ENCODE measurements at regions not wholly inside any gene's neighbourhood (a gene's known extent, or its start where the extent isn't known, plus 50 kb on each side); places are given as distances from the start of the nearest gene placed in this dataset.
"Not testable (repeated sequence)": the region's sequence is repeated elsewhere in the genome, so short reads cannot be mapped to it uniquely, and the experiment has no call there.

DNA sequence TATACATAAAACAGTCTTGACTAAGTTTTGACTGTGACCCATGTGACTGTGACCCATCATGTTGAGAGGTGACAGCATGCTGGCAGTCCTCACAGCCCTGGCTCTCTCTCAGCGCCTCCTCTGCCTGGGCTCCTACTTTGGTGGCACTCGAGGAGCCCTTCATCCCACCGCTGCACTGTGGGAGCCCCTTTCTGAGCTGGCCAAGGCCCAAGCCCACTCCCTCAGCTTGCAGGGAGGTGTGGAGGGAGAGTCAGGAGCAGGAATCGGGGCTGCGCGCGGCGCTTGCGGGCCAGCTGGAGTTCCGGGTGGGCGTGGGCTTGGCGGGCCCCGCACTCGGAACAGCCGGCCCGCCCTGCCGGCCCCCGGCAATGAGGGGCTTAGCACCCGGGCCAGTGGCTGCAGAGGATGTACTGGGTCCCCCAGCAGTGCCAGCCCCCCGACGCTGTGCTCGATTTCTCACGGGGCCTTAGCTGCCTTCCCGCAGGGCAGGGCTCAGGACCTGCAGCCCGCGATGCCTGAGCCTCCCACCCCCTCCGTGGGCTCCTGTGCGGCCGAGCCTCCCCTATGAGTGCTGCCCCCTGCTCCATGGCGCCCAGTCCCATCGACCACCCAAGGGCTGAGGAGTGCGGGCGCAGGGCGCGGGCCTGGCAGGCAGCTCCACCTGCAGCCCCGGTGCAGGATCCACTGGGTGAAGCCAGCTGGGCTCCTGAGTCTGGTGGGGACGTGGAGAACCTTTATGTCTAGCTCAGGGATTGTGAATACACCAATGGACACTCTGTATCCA is 955.9 kb upstream of the FAT3 start:
- not testable (repeated sequence) for H3K9me3 ChIP-seq (ENCODE audit: control insufficient read depth in 1 of 2, low read length in 2 of 2); H3K27me3 ChIP-seq (ENCODE audit: control insufficient read depth in 1 of 2, insufficient read depth in 2 of 2, low read length in 2 of 2); H3K9ac ChIP-seq (ENCODE audit: low read depth in 1 of 2, low read length in 2 of 2); H3K4me3 ChIP-seq (ENCODE audit: low read depth in 1 of 2, low read length in 2 of 2); H3K27ac ChIP-seq (ENCODE audit: low read depth, low read length); H3K4me1 ChIP-seq (ENCODE audit: control insufficient read depth in 1 of 2, insufficient read depth in 2 of 2, low read length in 2 of 2); H3K36me3 ChIP-seq (ENCODE audit: control insufficient read depth in 1 of 2, insufficient read depth in 2 of 2, low read length in 2 of 2)

DNA sequence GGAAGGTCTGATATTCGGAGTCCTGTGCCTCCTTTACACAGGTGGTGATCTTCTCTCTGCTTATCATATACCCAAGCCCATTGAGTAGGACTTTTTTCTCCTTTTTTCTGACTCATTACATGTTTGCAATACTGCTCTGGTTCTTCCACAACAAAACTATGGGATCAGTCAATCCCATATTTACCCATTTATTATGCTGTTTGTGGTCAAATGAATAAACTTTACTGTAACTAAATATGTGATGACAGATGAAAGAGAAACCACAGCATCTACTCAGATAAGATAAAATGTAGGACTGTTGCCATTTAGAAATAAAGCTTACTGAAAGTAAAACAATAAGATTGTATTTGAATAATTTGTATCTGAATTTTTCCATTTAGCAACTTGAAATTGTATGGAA is 958.7 kb upstream of the FAT3 start:
- no peak overlapping the region for H3K9ac ChIP-seq (ENCODE audit: low read depth in 1 of 2, low read length in 2 of 2)
- no peaks in the 10 kb centered on the region for H3K36me3 ChIP-seq (ENCODE audit: control insufficient read depth in 1 of 2, insufficient read depth in 2 of 2, low read length in 2 of 2)
- H3K9me3 ChIP-seq (ENCODE audit: control insufficient read depth in 1 of 2, low read length in 2 of 2), result no peaks in the 10 kb centered on the region
- H3K27ac ChIP-seq (ENCODE audit: low read depth, low read length), result no peak overlapping the region
- no peaks in the 10 kb centered on the region for H3K4me1 ChIP-seq (ENCODE audit: control insufficient read depth in 1 of 2, insufficient read depth in 2 of 2, low read length in 2 of 2)
- no peaks in the 10 kb centered on the region for H3K27me3 ChIP-seq (ENCODE audit: control insufficient read depth in 1 of 2, insufficient read depth in 2 of 2, low read length in 2 of 2)
- no peak overlapping the region for H3K4me3 ChIP-seq (ENCODE audit: low read depth in 1 of 2, low read length in 2 of 2)

- Histone ChIP-seq H3K9me3 (ENCODE audit: control insufficient read depth in 1 of 2, low read length in 2 of 2) (no peaks in the 10 kb centered on the region), H3K27me3 (ENCODE audit: control insufficient read depth in 1 of 2, insufficient read depth in 2 of 2, low read length in 2 of 2) (no peaks in the 10 kb centered on the region), H3K4me3 (ENCODE audit: low read depth in 1 of 2, low read length in 2 of 2) (no peak overlapping the region), H3K4me1 (ENCODE audit: control insufficient read depth in 1 of 2, insufficient read depth in 2 of 2, low read length in 2 of 2) (no peaks in the 10 kb centered on the region), H3K36me3 (ENCODE audit: control insufficient read depth in 1 of 2, insufficient read depth in 2 of 2, low read length in 2 of 2) (no peaks in the 10 kb centered on the region), H3K27ac (ENCODE audit: low read depth, low read length) (no peak overlapping the region), H3K9ac (ENCODE audit: low read depth in 1 of 2, low read length in 2 of 2) (no peak overlapping the region)
Measured at GRCh38 chr11:91264481-91264880, 960.1 kb upstream of the FAT3 start.

GRCh38 chr11:91263496-91264365 is 960.9 kb upstream of the FAT3 start:
- no peaks in the 10 kb centered on the region for H3K9me3 ChIP-seq (ENCODE audit: control insufficient read depth in 1 of 2, low read length in 2 of 2)
- H3K4me3 ChIP-seq (ENCODE audit: low read depth in 1 of 2, low read length in 2 of 2), result no peak overlapping the region
- no peak overlapping the region for H3K9ac ChIP-seq (ENCODE audit: low read depth in 1 of 2, low read length in 2 of 2)
- H3K4me1 ChIP-seq (ENCODE audit: control insufficient read depth in 1 of 2, insufficient read depth in 2 of 2, low read length in 2 of 2), result no peaks in the 10 kb centered on the region
- no peak overlapping the region for H3K27ac ChIP-seq (ENCODE audit: low read depth, low read length)
- no peaks in the 10 kb centered on the region for H3K36me3 ChIP-seq (ENCODE audit: control insufficient read depth in 1 of 2, insufficient read depth in 2 of 2, low read length in 2 of 2)
- no peaks in the 10 kb centered on the region for H3K27me3 ChIP-seq (ENCODE audit: control insufficient read depth in 1 of 2, insufficient read depth in 2 of 2, low read length in 2 of 2)

GRCh38 chr11:91261513-91261912 is 963.1 kb upstream of the FAT3 start:
- no peaks in the 10 kb centered on the region for H3K36me3 ChIP-seq (ENCODE audit: control insufficient read depth in 1 of 2, insufficient read depth in 2 of 2, low read length in 2 of 2)
- H3K27me3 ChIP-seq (ENCODE audit: control insufficient read depth in 1 of 2, insufficient read depth in 2 of 2, low read length in 2 of 2), result no peaks in the 10 kb centered on the region
- no peaks in the 10 kb centered on the region for H3K4me1 ChIP-seq (ENCODE audit: control insufficient read depth in 1 of 2, insufficient read depth in 2 of 2, low read length in 2 of 2)
- no peaks in the 10 kb centered on the region for H3K9me3 ChIP-seq (ENCODE audit: control insufficient read depth in 1 of 2, low read length in 2 of 2)
- no peak overlapping the region for H3K27ac ChIP-seq (ENCODE audit: low read depth, low read length)
- no peak overlapping the region for H3K4me3 ChIP-seq (ENCODE audit: low read depth in 1 of 2, low read length in 2 of 2)
- no peak overlapping the region for H3K9ac ChIP-seq (ENCODE audit: low read depth in 1 of 2, low read length in 2 of 2)

GRCh38 chr11:91258876-91259275 is 965.7 kb upstream of the FAT3 start:
- no peak overlapping the region for H3K27ac ChIP-seq (ENCODE audit: low read depth, low read length)
- H3K4me1 ChIP-seq (ENCODE audit: control insufficient read depth in 1 of 2, insufficient read depth in 2 of 2, low read length in 2 of 2), result no peaks in the 10 kb centered on the region
- no peaks in the 10 kb centered on the region for H3K36me3 ChIP-seq (ENCODE audit: control insufficient read depth in 1 of 2, insufficient read depth in 2 of 2, low read length in 2 of 2)
- no peaks in the 10 kb centered on the region for H3K27me3 ChIP-seq (ENCODE audit: control insufficient read depth in 1 of 2, insufficient read depth in 2 of 2, low read length in 2 of 2)
- no peak overlapping the region for H3K9ac ChIP-seq (ENCODE audit: low read depth in 1 of 2, low read length in 2 of 2)
- H3K4me3 ChIP-seq (ENCODE audit: low read depth in 1 of 2, low read length in 2 of 2), result no peak overlapping the region
- no peaks in the 10 kb centered on the region for H3K9me3 ChIP-seq (ENCODE audit: control insufficient read depth in 1 of 2, low read length in 2 of 2)

DNA sequence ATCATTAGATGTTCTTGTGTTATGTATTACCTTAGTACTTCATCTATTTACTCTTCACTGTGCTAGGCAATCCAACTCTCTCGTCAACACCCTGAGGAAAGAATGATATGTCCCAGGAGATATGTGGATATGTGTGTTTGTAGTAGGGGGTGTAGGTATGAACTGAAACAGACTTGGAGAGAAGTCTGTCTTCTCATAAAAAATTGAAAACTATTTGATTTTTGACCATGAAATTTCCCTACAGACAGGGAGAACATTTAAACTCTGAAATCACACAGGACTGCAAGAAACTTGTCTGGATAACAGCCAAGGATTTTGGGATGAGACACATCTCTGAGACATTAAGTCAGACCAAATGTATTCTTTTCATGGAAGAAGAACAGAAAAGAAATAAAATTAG is 967.0 kb upstream of the FAT3 start:
- Histone ChIP-seq H3K9me3 (ENCODE audit: control insufficient read depth in 1 of 2, low read length in 2 of 2) (no peaks in the 10 kb centered on the region), H3K9ac (ENCODE audit: low read depth in 1 of 2, low read length in 2 of 2) (no peak overlapping the region), H3K36me3 (ENCODE audit: control insufficient read depth in 1 of 2, insufficient read depth in 2 of 2, low read length in 2 of 2) (no peaks in the 10 kb centered on the region), H3K4me3 (ENCODE audit: low read depth in 1 of 2, low read length in 2 of 2) (no peak overlapping the region), H3K4me1 (ENCODE audit: control insufficient read depth in 1 of 2, insufficient read depth in 2 of 2, low read length in 2 of 2) (no peaks in the 10 kb centered on the region), H3K27me3 (ENCODE audit: control insufficient read depth in 1 of 2, insufficient read depth in 2 of 2, low read length in 2 of 2) (no peaks in the 10 kb centered on the region), H3K27ac (ENCODE audit: low read depth, low read length) (no peak overlapping the region)

GRCh38 chr11:91248199-91248807 is 976.3 kb upstream of the FAT3 start:
- H3K9me3 ChIP-seq (ENCODE audit: control insufficient read depth in 1 of 2, low read length in 2 of 2), result no peaks in the 10 kb centered on the region
- no peak overlapping the region for H3K9ac ChIP-seq (ENCODE audit: low read depth in 1 of 2, low read length in 2 of 2)
- no peaks in the 10 kb centered on the region for H3K27me3 ChIP-seq (ENCODE audit: control insufficient read depth in 1 of 2, insufficient read depth in 2 of 2, low read length in 2 of 2)
- H3K4me3 ChIP-seq (ENCODE audit: low read depth in 1 of 2, low read length in 2 of 2), result no peak overlapping the region
- no peak overlapping the region for H3K27ac ChIP-seq (ENCODE audit: low read depth, low read length)
- no peaks in the 10 kb centered on the region for H3K4me1 ChIP-seq (ENCODE audit: control insufficient read depth in 1 of 2, insufficient read depth in 2 of 2, low read length in 2 of 2)
- no peaks in the 10 kb centered on the region for H3K36me3 ChIP-seq (ENCODE audit: control insufficient read depth in 1 of 2, insufficient read depth in 2 of 2, low read length in 2 of 2)

DNA sequence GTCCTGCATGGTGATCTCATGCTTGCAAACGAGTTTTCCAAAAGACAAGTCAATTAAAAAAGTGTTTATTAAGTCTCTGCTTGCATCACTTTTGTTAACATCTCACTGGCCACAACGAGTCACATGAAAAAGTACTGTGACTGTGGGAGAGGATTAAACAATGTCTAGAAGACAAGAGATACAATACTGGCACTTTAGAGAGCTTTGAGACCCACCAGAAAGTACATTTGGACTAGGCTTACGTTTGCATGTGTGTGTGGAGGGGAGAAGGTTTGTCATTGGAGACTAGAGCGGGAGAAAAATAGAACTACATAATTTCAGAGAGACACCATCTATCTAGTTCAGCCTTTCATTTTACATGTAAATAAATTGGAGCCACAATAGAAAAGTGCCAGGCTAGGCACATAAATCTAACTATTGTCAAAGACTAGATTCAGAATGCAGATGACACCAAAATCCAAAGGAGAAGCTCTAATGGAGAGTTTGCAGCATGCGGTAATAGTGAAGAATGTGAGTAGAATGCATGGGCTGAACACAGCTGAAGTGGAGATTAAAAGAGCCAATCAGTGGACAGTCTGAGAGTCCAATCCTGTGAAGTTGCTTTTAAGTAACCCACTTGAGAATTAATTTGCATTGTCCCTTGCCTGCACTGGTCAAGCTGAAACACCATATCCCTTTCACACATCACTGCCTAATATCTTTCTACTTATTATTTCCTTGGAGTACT is 977.4 kb upstream of the FAT3 start:
- Histone ChIP-seq H3K27ac (ENCODE audit: low read depth, low read length) (no peak overlapping the region), H3K36me3 (ENCODE audit: control insufficient read depth in 1 of 2, insufficient read depth in 2 of 2, low read length in 2 of 2) (no peaks in the 10 kb centered on the region), H3K4me1 (ENCODE audit: control insufficient read depth in 1 of 2, insufficient read depth in 2 of 2, low read length in 2 of 2) (no peaks in the 10 kb centered on the region), H3K9me3 (ENCODE audit: control insufficient read depth in 1 of 2, low read length in 2 of 2) (no peaks in the 10 kb centered on the region), H3K9ac (ENCODE audit: low read depth in 1 of 2, low read length in 2 of 2) (no peak overlapping the region), H3K4me3 (ENCODE audit: low read depth in 1 of 2, low read length in 2 of 2) (no peak overlapping the region), H3K27me3 (ENCODE audit: control insufficient read depth in 1 of 2, insufficient read depth in 2 of 2, low read length in 2 of 2) (no peaks in the 10 kb centered on the region)

DNA sequence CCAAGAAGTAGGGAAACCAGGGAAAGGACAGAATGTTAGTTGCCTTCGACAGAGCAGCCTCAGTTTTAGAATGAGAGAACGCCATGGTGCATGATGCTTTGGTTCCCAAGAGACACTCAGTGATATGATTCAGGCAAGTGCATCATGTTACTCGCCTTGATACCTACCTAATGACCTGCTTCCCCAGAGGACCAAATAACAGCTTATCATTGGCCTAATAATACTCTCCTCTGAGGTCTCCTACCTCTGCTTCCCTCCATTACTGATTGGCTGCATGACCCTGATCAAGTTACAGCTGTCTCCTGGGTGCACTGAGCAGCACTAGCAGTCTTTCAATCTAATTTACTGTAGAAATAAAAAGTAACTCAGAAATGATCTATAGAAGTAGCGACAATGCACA is 979.7 kb upstream of the FAT3 start:
- Histone ChIP-seq H3K9ac (ENCODE audit: low read depth in 1 of 2, low read length in 2 of 2) (no peak overlapping the region), H3K27ac (ENCODE audit: low read depth, low read length) (no peak overlapping the region), H3K36me3 (ENCODE audit: control insufficient read depth in 1 of 2, insufficient read depth in 2 of 2, low read length in 2 of 2) (no peaks in the 10 kb centered on the region), H3K4me3 (ENCODE audit: low read depth in 1 of 2, low read length in 2 of 2) (no peak overlapping the region), H3K27me3 (ENCODE audit: control insufficient read depth in 1 of 2, insufficient read depth in 2 of 2, low read length in 2 of 2) (no peaks in the 10 kb centered on the region), H3K9me3 (ENCODE audit: control insufficient read depth in 1 of 2, low read length in 2 of 2) (no peaks in the 10 kb centered on the region), H3K4me1 (ENCODE audit: control insufficient read depth in 1 of 2, insufficient read depth in 2 of 2, low read length in 2 of 2) (no peaks in the 10 kb centered on the region)

All from duodenal mucosa (tissue), 2 donors.